ENCODE measurements at regions not wholly inside any gene's neighbourhood (a gene's known extent, or its start where the extent isn't known, plus 50 kb on each side); places are given as distances from the start of the nearest gene placed in this dataset.
"Not testable (repeated sequence)": the region's sequence is repeated elsewhere in the genome, so short reads cannot be mapped to it uniquely, and the experiment has no call there.

GRCh38 chr3:189375532-189375931, 203.8 kb downstream of the TPRG1 start:
- no peak for DNase-seq

- DNase-seq = no peak
Measured at GRCh38 chr3:189383630-189384029, 211.9 kb downstream of the TPRG1 start.

GRCh38 chr3:189385880-189386279, 214.1 kb downstream of the TPRG1 start:
- DNase-seq = not testable (repeated sequence)

GRCh38 chr3:189386739-189387138, 215.0 kb downstream of the TPRG1 start:
- no peak for DNase-seq

GRCh38 chr3:189389346-189389745, 217.6 kb downstream of the TPRG1 start:
- DNase-seq = no peak

- no peak for DNase-seq
Measured at GRCh38 chr3:189393598-189393997, 221.8 kb downstream of the TPRG1 start.

- peak; percentile 24 for DNase-seq
Measured at GRCh38 chr3:189394599-189395121, 222.9 kb downstream of the TPRG1 start.

GRCh38 chr3:189395825-189396224, 224.1 kb downstream of the TPRG1 start:
- peak; percentile 48 for DNase-seq

- DNase-seq = no peak
Measured at GRCh38 chr3:189398656-189399055, 226.9 kb downstream of the TPRG1 start.

GRCh38 chr3:189401196-189401595, 229.4 kb downstream of the TPRG1 start:
- no peak for DNase-seq

GRCh38 chr3:189403194-189403593, 228.0 kb upstream of the TP63 start:
- no peak for DNase-seq

- DNase-seq = no peak
Measured at GRCh38 chr3:189404024-189404423, 227.2 kb upstream of the TP63 start.

- no peak for DNase-seq
Measured at GRCh38 chr3:189404797-189405484, 226.2 kb upstream of the TP63 start.

- no peak for DNase-seq
Measured at GRCh38 chr3:189406148-189406547, 225.0 kb upstream of the TP63 start.

GRCh38 chr3:189410522-189410921, 220.7 kb upstream of the TP63 start:
- no peak for DNase-seq

- DNase-seq = peak; percentile 17
Measured at GRCh38 chr3:189419038-189419437, 212.2 kb upstream of the TP63 start.

- no peak for DNase-seq
Measured at GRCh38 chr3:189419683-189420082, 211.5 kb upstream of the TP63 start.

- DNase-seq = no peak
Measured at GRCh38 chr3:189424922-189425321, 206.3 kb upstream of the TP63 start.

- no peak for DNase-seq
Measured at GRCh38 chr3:189429019-189429418, 202.2 kb upstream of the TP63 start.

GRCh38 chr3:189430166-189430565, 201.0 kb upstream of the TP63 start:
- DNase-seq = no peak

GRCh38 chr3:189442257-189442656, 188.9 kb upstream of the TP63 start:
- not testable (repeated sequence) for DNase-seq

GRCh38 chr3:189446959-189447560, 184.1 kb upstream of the TP63 start:
- no peak for DNase-seq

- DNase-seq = peak; percentile 68
Measured at GRCh38 chr3:189449084-189449483, 182.1 kb upstream of the TP63 start.

- DNase-seq = no peak
Measured at GRCh38 chr3:189455009-189455408, 176.2 kb upstream of the TP63 start.
